Urinary bladder (tissue), 3 donors: ENCODE measurements at regions not wholly inside any gene's neighbourhood (a gene's known extent, or its start where the extent isn't known, plus 50 kb on each side); places are given as distances from the start of the nearest gene placed in this dataset.

Experiments used
- DNase-seq: peaks from one replicate; pipeline ENCODE4 v3.0.0-alpha.2; 2015; ENCODE audit errors: extremely low spot score
- H3K27ac ChIP-seq: one replicate; pipeline ENCODE4 v1.5.1; 2013; ENCODE audit warnings: low read depth, mild to moderate bottlenecking, moderate library complexity
- H3K36me3 ChIP-seq: one replicate; pipeline ENCODE4 v1.6.1; 2013; ENCODE audit warnings: mild to moderate bottlenecking, moderate library complexity; ENCODE audit not compliant: insufficient read depth
- H3K4me1 ChIP-seq: one replicate; pipeline ENCODE4 v1.6.1; 2013; ENCODE audit warnings: mild to moderate bottlenecking, moderate library complexity; ENCODE audit not compliant: insufficient read depth
- H3K4me3 ChIP-seq: one replicate; pipeline ENCODE4 v1.5.1; 2013; ENCODE audit warnings: low read depth, low read length
- WGBS: extraction: QIAGEN DNeasy Blood & Tissue Kit; methylation state at CpG from one replicate; pipeline ENCODE4 v1.1.7; 2013; 5-methylcytosine and 5-hydroxymethylcytosine counted together
- donor health status: healthy with polysubstance abuse.
- donor health status: healthy.

DNA sequence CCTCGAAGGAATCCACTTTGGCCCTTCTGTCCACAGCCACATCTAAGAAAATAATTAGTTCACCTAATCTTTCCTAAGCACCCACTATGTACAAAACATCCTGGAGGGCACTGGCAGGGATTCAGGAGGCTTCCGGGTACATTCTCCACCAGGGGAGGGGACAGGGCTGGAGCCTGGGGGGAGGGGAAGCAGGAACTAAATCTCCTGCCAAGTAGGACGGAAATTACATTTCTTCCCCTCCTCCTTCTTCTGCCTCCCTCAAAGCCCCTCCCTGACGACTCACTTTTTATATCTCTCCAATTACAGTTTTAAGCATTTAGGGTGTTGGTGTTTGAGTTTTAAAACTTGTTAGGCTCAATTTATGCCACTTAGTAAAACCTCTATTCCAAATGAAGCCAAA, 203.1 kb downstream of the BCOR start:
- no peak overlapping the region for H3K27ac ChIP-seq
- no peak overlapping the region for H3K4me3 ChIP-seq
- 64% methylated on average over 4 of the region's 4 CpGs for WGBS

GRCh38 chrX:39895218-39896110, 202.3 kb downstream of the BCOR start:
- WGBS: 83% methylated on average over 18 of the region's 18 CpGs
- no peak for DNase-seq
- Histone ChIP-seq H3K4me1 (no peaks in the 10 kb centered on the region), H3K4me3 (no peak overlapping the region), H3K36me3 (no peaks in the 10 kb centered on the region), H3K27ac (peak overlapping the region; percentile 64)

More for the DNA sequence above, 203.1 kb downstream of the BCOR start:
- DNase-seq: no peak
- Histone ChIP-seq H3K36me3 (no peaks in the 10 kb centered on the region), H3K4me1 (no peaks in the 10 kb centered on the region)

GRCh38 chrX:39896951-39897740, 200.6 kb downstream of the BCOR start:
- no peaks in the 10 kb centered on the region for H3K36me3 ChIP-seq
- no peak for DNase-seq
- 23% methylated on average over 20 of the region's 20 CpGs for WGBS
- H3K4me1 ChIP-seq: no peaks in the 10 kb centered on the region
- no peak overlapping the region for H3K4me3 ChIP-seq
- no peak overlapping the region for H3K27ac ChIP-seq

DNA sequence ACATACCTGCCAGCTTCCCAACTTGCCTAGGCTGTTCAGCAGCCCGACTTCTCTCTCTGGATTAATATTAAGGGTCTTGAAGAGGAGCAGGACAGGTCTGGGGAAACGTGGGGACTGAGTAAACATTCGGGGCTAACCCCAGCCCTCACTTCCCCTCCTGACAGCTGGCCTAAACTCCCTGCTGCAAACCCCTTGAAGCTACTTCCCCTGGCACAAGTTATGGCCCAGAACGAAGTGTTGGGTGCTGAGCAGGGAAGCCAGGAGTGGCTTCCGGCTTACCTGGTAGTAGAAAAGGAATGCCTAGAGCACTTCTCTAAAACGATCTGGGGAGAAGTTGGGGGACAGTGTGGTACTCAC, 200.0 kb downstream of the BCOR start:
- 36% methylated on average over 6 of the region's 6 CpGs for WGBS
- Histone ChIP-seq H3K4me3 (no peak overlapping the region), H3K27ac (no peak overlapping the region), H3K4me1 (no peaks in the 10 kb centered on the region), H3K36me3 (no peaks in the 10 kb centered on the region)
- DNase-seq: no peak

GRCh38 chrX:39898147-39898546, 199.6 kb downstream of the BCOR start:
- no peak for DNase-seq
- Histone ChIP-seq H3K27ac (no peak overlapping the region), H3K36me3 (no peaks in the 10 kb centered on the region), H3K4me3 (no peak overlapping the region), H3K4me1 (no peaks in the 10 kb centered on the region)
- 91% methylated on average over 2 of the region's 2 CpGs for WGBS

- 98% methylated on average over 10 of the region's 10 CpGs for WGBS
- no peak overlapping the region for H3K27ac ChIP-seq
- H3K4me1 ChIP-seq: no peaks in the 10 kb centered on the region
These were observed 198.7 kb downstream of the BCOR start for GRCh38 chrX:39899059-39899458.

GRCh38 chrX:39899856-39900776, 197.6 kb downstream of the BCOR start:
- no peak overlapping the region for H3K4me3 ChIP-seq
- no peak for DNase-seq
- H3K4me1 ChIP-seq: no peaks in the 10 kb centered on the region
- WGBS: 49% methylated on average over 23 of the region's 23 CpGs
- H3K27ac ChIP-seq: no peak overlapping the region
- H3K36me3 ChIP-seq: no peaks in the 10 kb centered on the region

More at GRCh38 chrX:39899059-39899458, 198.7 kb downstream of the BCOR start:
- Histone ChIP-seq H3K36me3 (no peaks in the 10 kb centered on the region), H3K4me3 (no peak overlapping the region)
- no peak for DNase-seq

DNA sequence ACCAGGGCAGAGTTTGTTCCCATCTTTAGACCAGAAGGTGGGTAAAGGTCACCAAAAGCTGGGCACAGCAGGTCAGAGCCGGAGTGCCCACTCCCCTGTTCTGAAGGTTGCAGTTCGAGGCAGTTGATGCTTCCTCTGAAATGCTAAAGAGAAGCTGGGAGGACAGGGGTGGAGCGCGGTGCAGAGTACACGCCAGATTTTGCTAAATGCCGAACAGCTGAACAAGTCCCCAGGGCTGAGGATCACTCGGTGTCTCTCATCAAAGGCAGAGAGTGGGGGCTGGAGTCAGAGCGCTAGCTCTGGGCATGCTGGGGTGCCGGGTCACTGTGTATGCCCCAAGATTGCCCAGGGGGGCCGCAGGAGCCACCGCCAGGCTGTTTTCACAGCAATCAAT, 197.0 kb downstream of the BCOR start:
- no peak overlapping the region for H3K4me3 ChIP-seq
- no peaks in the 10 kb centered on the region for H3K36me3 ChIP-seq
- no peak overlapping the region for H3K27ac ChIP-seq
- no peaks in the 10 kb centered on the region for H3K4me1 ChIP-seq
- 47% methylated on average over 11 of the region's 11 CpGs for WGBS
- DNase-seq: no peak

DNA sequence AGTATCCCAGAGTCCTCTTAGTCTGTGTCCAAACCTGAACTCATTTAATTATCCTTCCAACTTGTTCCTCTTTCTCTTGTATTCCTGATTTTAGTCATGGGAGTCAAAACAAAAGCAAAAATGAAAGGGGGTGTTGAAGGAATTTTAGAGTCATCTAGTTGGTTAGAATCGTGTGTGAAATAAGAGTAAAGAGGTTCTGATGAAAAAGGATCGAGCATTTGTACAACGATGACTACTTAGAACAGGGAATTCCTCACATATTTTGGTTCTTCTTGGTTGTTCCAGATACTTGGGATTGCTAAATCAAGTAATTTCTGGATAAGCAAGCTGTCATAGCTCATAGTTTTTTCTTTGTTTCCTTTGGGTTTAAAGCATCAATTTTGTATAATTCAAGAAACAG, 194.4 kb downstream of the BCOR start:
- no peaks in the 10 kb centered on the region for H3K36me3 ChIP-seq
- no peak overlapping the region for H3K27ac ChIP-seq
- no peak overlapping the region for H3K4me3 ChIP-seq
- no peaks in the 10 kb centered on the region for H3K4me1 ChIP-seq
- DNase-seq: no peak
- WGBS: 61% methylated on average over 3 of the region's 3 CpGs

- Histone ChIP-seq H3K27ac (no peak overlapping the region), H3K36me3 (no peaks in the 10 kb centered on the region), H3K4me3 (no peak overlapping the region), H3K4me1 (no peaks in the 10 kb centered on the region)
- no peak for DNase-seq
- 95% methylated on average over 4 of the region's 4 CpGs for WGBS
These were observed 193.8 kb downstream of the BCOR start for GRCh38 chrX:39903937-39904336.

GRCh38 chrX:39904816-39905537, 192.8 kb downstream of the BCOR start:
- WGBS: 60% methylated on average over 21 of the region's 21 CpGs
- H3K36me3 ChIP-seq: no peaks in the 10 kb centered on the region
- no peak for DNase-seq
- H3K4me1 ChIP-seq: no peaks in the 10 kb centered on the region
- H3K4me3 ChIP-seq: no peak overlapping the region
- H3K27ac ChIP-seq: no peak overlapping the region

DNA sequence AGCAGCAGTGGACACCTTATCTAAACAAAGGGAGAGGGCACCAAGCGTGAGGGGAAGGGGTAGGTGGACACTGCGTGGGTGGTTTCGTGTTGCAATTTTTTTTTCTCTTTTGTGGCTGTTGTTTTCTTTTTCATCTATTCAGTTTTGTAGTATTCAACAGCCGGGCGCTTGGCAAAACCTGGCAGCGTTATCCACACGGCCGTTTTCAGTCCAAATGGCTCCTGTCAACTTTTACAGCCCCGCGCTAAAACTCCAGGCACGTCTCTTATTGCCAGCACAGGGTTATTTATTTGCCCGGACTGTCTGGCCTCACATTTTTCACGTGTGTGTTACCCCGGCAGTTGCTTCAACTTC, 192.2 kb downstream of the BCOR start:
- Histone ChIP-seq H3K4me1 (no peaks in the 10 kb centered on the region), H3K27ac (no peak overlapping the region), H3K36me3 (no peaks in the 10 kb centered on the region), H3K4me3 (no peak overlapping the region)
- WGBS: 8% methylated on average over 14 of the region's 14 CpGs
- no peak for DNase-seq

GRCh38 chrX:39905946-39906345, 191.8 kb downstream of the BCOR start:
- 45% methylated on average over 11 of the region's 11 CpGs for WGBS
- DNase-seq: no peak
- Histone ChIP-seq H3K36me3 (no peaks in the 10 kb centered on the region), H3K4me1 (no peaks in the 10 kb centered on the region), H3K27ac (no peak overlapping the region), H3K4me3 (no peak overlapping the region)
